ENCODE measurements at regions not wholly inside any gene's neighbourhood (a gene's known extent, or its start where the extent isn't known, plus 50 kb on each side); places are given as distances from the start of the nearest gene placed in this dataset.

- TF ChIP-seq POLR2A (IDR thresholded peaks at IDR 0.05) (no peak), CTCF (IDR thresholded peaks at IDR 0.05) (no peak)
Observed at GRCh38 chr1:187054862-187055757, 226.4 kb downstream of the PLA2G4A start.

Data from esophagus squamous epithelium (tissue), 4 donors.